ENCODE measurements at regions not wholly inside any gene's neighbourhood (a gene's known extent, or its start where the extent isn't known, plus 50 kb on each side); places are given as distances from the start of the nearest gene placed in this dataset.
"Not testable (repeated sequence)": the region's sequence is repeated elsewhere in the genome, so short reads cannot be mapped to it uniquely, and the experiment has no call there.

DNA sequence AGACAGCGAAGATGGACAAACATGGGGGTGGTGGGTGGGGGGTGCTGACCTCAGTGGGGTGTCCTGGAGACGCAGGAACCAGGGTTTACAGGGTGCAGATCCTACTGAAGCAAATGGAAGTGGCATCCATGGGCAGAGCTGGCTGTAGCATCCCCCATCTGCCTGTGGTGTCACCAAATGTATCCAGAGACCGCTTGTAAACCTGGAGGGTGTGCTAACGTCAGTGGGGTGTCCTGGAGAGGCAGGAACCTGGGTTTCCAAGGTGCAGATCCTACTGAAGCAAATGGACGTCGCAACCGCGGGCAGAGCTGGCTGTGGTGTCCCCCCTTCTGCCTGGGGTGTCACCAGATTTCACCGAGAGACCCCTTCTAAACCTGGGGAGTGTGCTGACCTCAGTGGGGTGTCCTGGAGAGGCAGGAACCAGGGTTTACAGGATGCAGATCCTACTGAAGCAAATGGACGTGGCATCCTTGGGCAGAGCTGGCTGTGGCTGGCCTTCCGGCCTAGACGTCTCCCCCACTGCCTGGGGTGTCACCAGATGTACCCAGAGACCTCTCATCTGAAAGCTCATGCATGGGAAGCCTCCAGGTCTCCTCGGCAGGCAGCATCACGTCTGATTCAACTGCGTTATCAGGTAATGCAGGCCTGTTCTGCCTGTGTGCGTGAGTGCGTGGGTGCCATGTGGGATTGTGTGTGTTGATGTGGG, 202.4 kb downstream of the GOLGA6L6 start:
- H3K27ac ChIP-seq (ENCODE audit: low read depth in 1 of 2, low read length in 2 of 2); intact Hi-C loops (cut with DNase I); H3K27me3 ChIP-seq (ENCODE audit: control insufficient read depth in 1 of 2, insufficient read depth in 2 of 2, low read length in 1 of 2); ATAC-seq (ENCODE audit: low FRiP score); H3K4me3 ChIP-seq (ENCODE audit: low read length in 2 of 2); H3K36me3 ChIP-seq (ENCODE audit: control insufficient read depth in 1 of 2, insufficient read depth in 2 of 2, low read length in 1 of 2); H3K9me3 ChIP-seq (ENCODE audit: control insufficient read depth, low read length); H3K4me1 ChIP-seq (ENCODE audit: control insufficient read depth in 1 of 2, insufficient read depth in 2 of 2, low read length in 2 of 2): not testable (repeated sequence)
- DNase-seq, result peak in 1 of 2 donors; percentile 77
- whole genome bisulfite sequencing, 2 donors, result 72 to 75% methylated on average over 17 of the region's 17 CpGs

DNA sequence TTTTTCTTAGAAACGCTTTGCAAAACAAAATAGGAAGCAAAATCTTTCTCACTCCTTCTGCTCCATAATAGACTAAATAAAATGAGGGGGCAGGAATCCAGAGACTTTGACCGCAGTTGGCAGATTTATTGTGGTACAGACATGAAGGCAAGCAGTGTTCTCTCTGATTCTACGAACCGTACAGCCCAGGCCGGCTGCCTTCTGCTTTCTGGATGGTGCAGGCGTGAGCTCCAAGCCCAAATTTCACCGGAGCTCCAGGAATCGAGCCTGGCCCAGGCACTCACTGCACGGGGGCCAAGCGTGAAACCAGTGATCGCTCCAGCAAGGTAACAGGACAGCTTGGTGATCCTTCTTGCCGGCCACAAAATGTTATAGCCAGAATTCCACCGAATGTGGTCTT, 202.9 kb downstream of the GOLGA6L6 start:
- WGBS, 2 donors, result 81% methylated on average over 13 of the region's 13 CpGs
- intact Hi-C loops (cut with DNase I); H3K4me1 ChIP-seq (ENCODE audit: control insufficient read depth in 1 of 2, insufficient read depth in 2 of 2, low read length in 2 of 2): not testable (repeated sequence)

DNA sequence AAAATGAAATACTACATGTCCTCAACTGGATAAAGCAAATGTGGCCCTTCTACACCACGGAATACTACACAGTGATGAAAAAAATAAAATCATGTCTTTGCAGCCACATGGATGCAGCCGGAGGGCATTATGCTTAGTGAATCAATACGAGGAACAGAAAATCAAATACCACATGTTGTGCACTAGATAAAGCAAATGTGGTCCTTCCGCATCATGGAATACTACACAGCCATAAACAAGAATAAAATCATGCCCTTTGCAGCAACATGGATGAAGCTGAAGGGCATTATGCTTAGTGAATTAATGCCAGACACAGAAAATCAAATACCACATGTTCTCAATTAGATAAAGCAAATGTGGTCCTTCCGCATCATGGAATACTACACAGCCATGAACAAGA, 204.4 kb downstream of the GOLGA6L6 start:
- ATAC-seq (ENCODE audit: low FRiP score); H3K27ac ChIP-seq (ENCODE audit: low read depth in 1 of 2, low read length in 2 of 2); H3K4me1 ChIP-seq (ENCODE audit: control insufficient read depth in 1 of 2, insufficient read depth in 2 of 2, low read length in 2 of 2); H3K27me3 ChIP-seq (ENCODE audit: control insufficient read depth in 1 of 2, insufficient read depth in 2 of 2, low read length in 1 of 2); DNase-seq; H3K36me3 ChIP-seq (ENCODE audit: control insufficient read depth in 1 of 2, insufficient read depth in 2 of 2, low read length in 1 of 2); intact Hi-C loops (cut with DNase I); H3K9me3 ChIP-seq (ENCODE audit: control insufficient read depth, low read length); H3K4me3 ChIP-seq (ENCODE audit: low read length in 2 of 2): not testable (repeated sequence)
- WGBS, 2 donors, result 79 to 87% methylated on average over 5 of the region's 5 CpGs

More for the DNA sequence above, 202.9 kb downstream of the GOLGA6L6 start:
- not testable (repeated sequence) for H3K9me3 ChIP-seq (ENCODE audit: control insufficient read depth, low read length); H3K27ac ChIP-seq (ENCODE audit: low read depth in 1 of 2, low read length in 2 of 2); H3K4me3 ChIP-seq (ENCODE audit: low read length in 2 of 2); H3K36me3 ChIP-seq (ENCODE audit: control insufficient read depth in 1 of 2, insufficient read depth in 2 of 2, low read length in 1 of 2); ATAC-seq (ENCODE audit: low FRiP score); H3K27me3 ChIP-seq (ENCODE audit: control insufficient read depth in 1 of 2, insufficient read depth in 2 of 2, low read length in 1 of 2)
- DNase-seq, result peak in 1 of 2 donors; percentile 72

- H3K27me3 ChIP-seq (ENCODE audit: control insufficient read depth in 1 of 2, insufficient read depth in 2 of 2, low read length in 1 of 2); intact Hi-C loops (cut with DNase I); DNase-seq; H3K36me3 ChIP-seq (ENCODE audit: control insufficient read depth in 1 of 2, insufficient read depth in 2 of 2, low read length in 1 of 2); ATAC-seq (ENCODE audit: low FRiP score); H3K9me3 ChIP-seq (ENCODE audit: control insufficient read depth, low read length); H3K4me1 ChIP-seq (ENCODE audit: control insufficient read depth in 1 of 2, insufficient read depth in 2 of 2, low read length in 2 of 2); H3K27ac ChIP-seq (ENCODE audit: low read depth in 1 of 2, low read length in 2 of 2); H3K4me3 ChIP-seq (ENCODE audit: low read length in 2 of 2): not testable (repeated sequence)
- WGBS, 2 donors, result 91 to 94% methylated on average over 6 of the region's 6 CpGs
Observed at GRCh38 chr15:20334451-20334850, 207.1 kb downstream of the GOLGA6L6 start.

DNA sequence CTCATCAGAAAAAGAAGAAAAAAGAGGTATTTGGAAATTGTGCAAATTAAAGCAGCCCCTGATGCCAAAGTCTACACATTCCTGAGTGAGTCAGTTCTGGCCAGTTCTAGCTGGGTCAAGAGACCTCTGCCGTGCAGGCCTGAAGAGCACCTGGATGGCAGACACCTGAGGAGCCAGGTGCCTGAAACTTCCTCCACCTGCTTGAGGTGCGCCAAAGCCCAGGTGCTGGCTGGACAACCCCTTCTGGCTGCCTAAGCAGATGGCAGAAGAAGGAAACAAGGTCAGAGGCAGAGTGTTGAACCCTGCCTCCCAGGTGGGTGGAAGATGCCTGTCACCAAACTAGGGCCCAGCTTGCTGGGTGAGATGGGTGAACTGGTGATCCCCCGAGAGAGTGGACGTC, 215.8 kb downstream of the GOLGA6L6 start:
- intact Hi-C loops (cut with DNase I), result not testable (repeated sequence)

GRCh38 chr15:20317132-20317531, 224.5 kb downstream of the GOLGA6L6 start:
- H3K4me3 ChIP-seq (ENCODE audit: low read length in 2 of 2); H3K36me3 ChIP-seq (ENCODE audit: control insufficient read depth in 1 of 2, insufficient read depth in 2 of 2, low read length in 1 of 2); H3K27ac ChIP-seq (ENCODE audit: low read depth in 1 of 2, low read length in 2 of 2); H3K9me3 ChIP-seq (ENCODE audit: control insufficient read depth, low read length); H3K4me1 ChIP-seq (ENCODE audit: control insufficient read depth in 1 of 2, insufficient read depth in 2 of 2, low read length in 2 of 2); H3K27me3 ChIP-seq (ENCODE audit: control insufficient read depth in 1 of 2, insufficient read depth in 2 of 2, low read length in 1 of 2); DNase-seq; intact Hi-C loops (cut with DNase I); ATAC-seq (ENCODE audit: low FRiP score): not testable (repeated sequence)
- 42 to 54% methylated on average over 2 of the region's 2 CpGs for WGBS, 2 donors

More for the DNA sequence above, 215.8 kb downstream of the GOLGA6L6 start:
- H3K27ac ChIP-seq (ENCODE audit: low read depth in 1 of 2, low read length in 2 of 2); H3K4me1 ChIP-seq (ENCODE audit: control insufficient read depth in 1 of 2, insufficient read depth in 2 of 2, low read length in 2 of 2); H3K4me3 ChIP-seq (ENCODE audit: low read length in 2 of 2); DNase-seq; H3K9me3 ChIP-seq (ENCODE audit: control insufficient read depth, low read length); H3K36me3 ChIP-seq (ENCODE audit: control insufficient read depth in 1 of 2, insufficient read depth in 2 of 2, low read length in 1 of 2); ATAC-seq (ENCODE audit: low FRiP score); H3K27me3 ChIP-seq (ENCODE audit: control insufficient read depth in 1 of 2, insufficient read depth in 2 of 2, low read length in 1 of 2): not testable (repeated sequence)
- WGBS, 2 donors, result 65 to 80% methylated on average over 3 to 4 of the region's 4 CpGs

DNA sequence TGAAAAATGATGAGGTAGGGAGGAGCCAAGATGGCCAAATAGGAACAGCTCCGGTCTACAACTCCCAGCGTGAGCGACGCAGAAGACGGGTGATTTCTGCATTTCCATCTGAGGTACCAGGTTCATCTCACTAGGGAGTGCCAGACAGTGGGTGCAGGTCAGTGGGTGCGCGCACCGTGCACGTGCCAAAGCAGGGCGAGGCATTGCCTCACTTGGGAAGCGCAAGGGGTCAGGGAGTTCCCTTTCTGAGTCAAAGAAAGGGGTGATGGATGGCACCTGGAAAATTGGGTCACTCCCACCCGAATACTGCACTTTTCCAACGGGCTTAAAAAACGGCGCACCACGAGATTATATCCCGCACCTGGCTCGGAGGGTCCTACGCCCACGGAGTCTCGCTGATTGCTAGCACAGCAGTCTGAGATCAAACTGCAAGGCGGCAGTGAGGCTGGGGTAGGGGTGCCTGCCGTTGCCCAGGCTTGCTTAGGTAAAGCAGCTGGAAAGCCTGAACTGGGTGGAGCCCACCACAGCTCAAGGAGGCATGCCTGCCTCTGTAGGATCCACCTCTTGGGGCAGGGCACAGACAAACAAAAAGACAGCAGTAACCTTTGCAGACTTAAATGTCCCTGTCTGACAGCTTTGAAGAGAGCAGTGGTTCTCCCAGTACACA, 230.5 kb downstream of the GOLGA6L6 start:
- DNase-seq; intact Hi-C loops (cut with DNase I); ATAC-seq (ENCODE audit: low FRiP score); H3K27me3 ChIP-seq (ENCODE audit: control insufficient read depth in 1 of 2, insufficient read depth in 2 of 2, low read length in 1 of 2); H3K9me3 ChIP-seq (ENCODE audit: control insufficient read depth, low read length); H3K4me1 ChIP-seq (ENCODE audit: control insufficient read depth in 1 of 2, insufficient read depth in 2 of 2, low read length in 2 of 2); H3K27ac ChIP-seq (ENCODE audit: low read depth in 1 of 2, low read length in 2 of 2); H3K4me3 ChIP-seq (ENCODE audit: low read length in 2 of 2); H3K36me3 ChIP-seq (ENCODE audit: control insufficient read depth in 1 of 2, insufficient read depth in 2 of 2, low read length in 1 of 2): not testable (repeated sequence)
- 86 to 90% methylated on average over 21 to 23 of the region's 23 CpGs for WGBS, 2 donors

DNA sequence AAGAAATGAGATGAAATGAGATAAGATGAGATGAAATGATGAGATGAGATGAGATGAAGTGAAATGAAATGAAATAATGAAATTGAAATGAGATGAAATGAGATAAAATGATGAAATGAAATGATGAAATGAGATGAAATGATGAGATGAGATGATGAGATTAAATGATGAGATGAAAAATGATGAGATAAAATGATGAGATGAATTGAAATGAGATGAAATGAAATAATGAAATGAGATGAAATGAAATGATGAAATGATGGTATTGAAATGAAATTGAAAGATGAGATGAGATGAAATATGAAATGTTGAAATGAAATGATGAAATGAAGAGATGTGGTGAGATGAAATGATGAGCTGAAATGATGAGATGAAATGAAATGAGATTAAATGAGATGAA, 231.0 kb downstream of the GOLGA6L6 start:
- DNase-seq (no peak), ATAC-seq (ENCODE audit: low FRiP score) (no peak)
- H3K27ac ChIP-seq (ENCODE audit: low read depth in 1 of 2, low read length in 2 of 2), result no peak overlapping the region
- no peaks in the 10 kb centered on the region for H3K36me3 ChIP-seq (ENCODE audit: control insufficient read depth in 1 of 2, insufficient read depth in 2 of 2, low read length in 1 of 2)
- H3K27me3 ChIP-seq (ENCODE audit: control insufficient read depth in 1 of 2, insufficient read depth in 2 of 2, low read length in 1 of 2), result no peaks in the 10 kb centered on the region
- no peak overlapping the region for H3K4me3 ChIP-seq (ENCODE audit: low read length in 2 of 2)
- intact Hi-C loops (cut with DNase I), result no loop called here
- H3K4me1 ChIP-seq (ENCODE audit: control insufficient read depth in 1 of 2, insufficient read depth in 2 of 2, low read length in 2 of 2), result no peaks in the 10 kb centered on the region
- no peaks in the 10 kb centered on the region for H3K9me3 ChIP-seq (ENCODE audit: control insufficient read depth, low read length)

DNA sequence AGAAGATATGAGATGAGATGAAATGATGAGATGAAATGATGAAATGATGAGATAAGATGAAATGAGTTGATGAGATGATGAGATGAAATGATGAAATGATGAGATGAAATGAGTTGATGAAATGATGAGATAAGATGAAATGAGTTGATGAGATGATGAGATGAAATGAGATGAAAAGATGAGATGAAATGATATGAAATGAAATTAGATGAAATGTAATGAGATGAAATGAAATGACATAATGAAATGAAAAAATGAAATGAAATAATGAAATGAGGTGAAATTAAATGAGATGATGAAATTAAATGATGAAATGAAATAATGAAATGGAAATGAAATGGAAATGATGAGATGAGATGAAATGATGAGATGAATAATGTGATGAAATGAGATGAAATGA, 231.6 kb downstream of the GOLGA6L6 start:
- DNase-seq; ATAC-seq (ENCODE audit: low FRiP score); H3K27me3 ChIP-seq (ENCODE audit: control insufficient read depth in 1 of 2, insufficient read depth in 2 of 2, low read length in 1 of 2); H3K4me3 ChIP-seq (ENCODE audit: low read length in 2 of 2); H3K27ac ChIP-seq (ENCODE audit: low read depth in 1 of 2, low read length in 2 of 2); H3K36me3 ChIP-seq (ENCODE audit: control insufficient read depth in 1 of 2, insufficient read depth in 2 of 2, low read length in 1 of 2); H3K4me1 ChIP-seq (ENCODE audit: control insufficient read depth in 1 of 2, insufficient read depth in 2 of 2, low read length in 2 of 2); H3K9me3 ChIP-seq (ENCODE audit: control insufficient read depth, low read length); intact Hi-C loops (cut with DNase I): not testable (repeated sequence)

Measured in aorta (tissue), 5 donors.